WI38 (cell line): ENCODE measurements at regions not wholly inside any gene's neighbourhood (a gene's known extent, or its start where the extent isn't known, plus 50 kb on each side); places are given as distances from the start of the nearest gene placed in this dataset.

Source experiments
- H3K4me3 ChIP-seq: 2 replicates; pipeline ENCODE4 v1.5.1; 2011; ENCODE audit warnings: low read depth, mild to moderate bottlenecking, control low read depth, low read length
- CTCF ChIP-seq: IDR thresholded peaks from 2 replicates; pipeline ENCODE4 v1.5.1; 2012; ENCODE audit warnings: low read depth, mild to moderate bottlenecking, control low read depth, low read length

- TF ChIP-seq CTCF: no peak
- H3K4me3 ChIP-seq: no peak overlapping the region
Measured at GRCh38 chr10:36801660-36802059, 323.7 kb upstream of the ANKRD30A start.

- H3K4me3 ChIP-seq: no peak overlapping the region
- no peak for TF ChIP-seq CTCF
Measured at GRCh38 chr10:36794981-36795380, 330.4 kb upstream of the ANKRD30A start.

GRCh38 chr10:36789974-36790373 lies 335.4 kb upstream of the ANKRD30A start:
- TF ChIP-seq CTCF: no peak

GRCh38 chr10:36788152-36788551 lies 337.2 kb upstream of the ANKRD30A start:
- no peak for TF ChIP-seq CTCF
- no peak overlapping the region for H3K4me3 ChIP-seq

More at GRCh38 chr10:36789974-36790373, 335.4 kb upstream of the ANKRD30A start:
- H3K4me3 ChIP-seq: no peak overlapping the region

GRCh38 chr10:36783400-36783799 lies 342.0 kb upstream of the ANKRD30A start:
- TF ChIP-seq CTCF: no peak
- H3K4me3 ChIP-seq: no peak overlapping the region

GRCh38 chr10:36781570-36781969 lies 343.8 kb upstream of the ANKRD30A start:
- no peak for TF ChIP-seq CTCF
- no peak overlapping the region for H3K4me3 ChIP-seq

- no peak overlapping the region for H3K4me3 ChIP-seq
- no peak for TF ChIP-seq CTCF
Measured at GRCh38 chr10:36780158-36780557, 345.2 kb upstream of the ANKRD30A start.
